HG02840 (cell line): ENCODE measurements at regions not wholly inside any gene's neighbourhood (a gene's known extent, or its start where the extent isn't known, plus 50 kb on each side); places are given as distances from the start of the nearest gene placed in this dataset.
"Not testable (repeated sequence)": the region's sequence is repeated elsewhere in the genome, so short reads cannot be mapped to it uniquely, and the experiment has no call there.

Experiments
- ATAC-seq: cut with Tn5 transposase; IDR thresholded peaks from one replicate; pipeline ENCODE4 v1.9.1; 2021; ENCODE audit warnings: mild to moderate bottlenecking, moderate library complexity, moderate number of reproducible peaks; ENCODE audit not compliant: unreplicated experiment, low FRiP score

GRCh38 chr6:148602136-148602535 is 144.7 kb upstream of the UST start:
- ATAC-seq: no peak

GRCh38 chr6:148608199-148608951 is 138.5 kb upstream of the UST start:
- no peak for ATAC-seq

GRCh38 chr6:148611213-148611612 is 135.6 kb upstream of the UST start:
- ATAC-seq: no peak

GRCh38 chr6:148612043-148612442 is 134.8 kb upstream of the UST start:
- no peak for ATAC-seq

GRCh38 chr6:148614602-148615001 is 132.2 kb upstream of the UST start:
- ATAC-seq: no peak

- no peak for ATAC-seq
Measured at GRCh38 chr6:148616841-148617240, 130.0 kb upstream of the UST start.

GRCh38 chr6:148617530-148617929 is 129.3 kb upstream of the UST start:
- ATAC-seq: no peak

- ATAC-seq: no peak
Measured at GRCh38 chr6:148619891-148620290, 126.9 kb upstream of the UST start.

GRCh38 chr6:148620579-148621298 is 126.1 kb upstream of the UST start:
- peak; percentile 71 for ATAC-seq

- ATAC-seq: no peak
Measured at GRCh38 chr6:148625609-148626008, 121.2 kb upstream of the UST start.

- no peak for ATAC-seq
Measured at GRCh38 chr6:148628251-148628650, 118.6 kb upstream of the UST start.

GRCh38 chr6:148629181-148629580 is 117.6 kb upstream of the UST start:
- no peak for ATAC-seq

GRCh38 chr6:148629592-148630465 is 117.0 kb upstream of the UST start:
- no peak for ATAC-seq

- ATAC-seq: no peak
Measured at GRCh38 chr6:148635070-148635743, 111.6 kb upstream of the UST start.

- ATAC-seq: not testable (repeated sequence)
Measured at GRCh38 chr6:148641836-148642235, 105.0 kb upstream of the UST start.

GRCh38 chr6:148643208-148643607 is 103.6 kb upstream of the UST start:
- ATAC-seq: not testable (repeated sequence)

- not testable (repeated sequence) for ATAC-seq
Measured at GRCh38 chr6:148645049-148645448, 101.8 kb upstream of the UST start.

GRCh38 chr6:148648754-148649453 is 97.9 kb upstream of the UST start:
- ATAC-seq: no peak

GRCh38 chr6:148649454-148649963 is 97.3 kb upstream of the UST start:
- ATAC-seq: no peak
